WTC11 (cell line): ENCODE measurements at regions not wholly inside any gene's neighbourhood (a gene's known extent, or its start where the extent isn't known, plus 50 kb on each side); places are given as distances from the start of the nearest gene placed in this dataset.

ENCODE experiments used
- ATAC-seq: fragments of 200-7000 bp; cut with Tn5 transposase; 2 replicates; pipeline ENCODE4 v1.10.0; 2021; ENCODE audit warnings: mild to moderate bottlenecking, moderate library complexity
- CTCF ChIA-PET: fragments of 300-600 bp; sonication (Branson Sonifier 250); formaldehyde crosslinking; loops from one replicate; lab custom pipeline; 2021; ENCODE audit warnings: antibody characterized with exemption; lab: Charles Lee
- POLR2A ChIA-PET: fragments of 350-600 bp; sonication (Branson Sonifier 250); formaldehyde crosslinking; loops from one replicate; lab custom pipeline; 2021; ENCODE audit warnings: antibody characterized with exemption; lab: Charles Lee
- DNase-seq: peaks from one replicate; pipeline ENCODE4 v3.0.0; 2021; ENCODE audit warnings: low spot score
- H3K27ac Mint-ChIP-seq: 2 replicates; pipeline ENCODE4 v1.8.0; 2021; ENCODE audit warnings: mixed read lengths
- H3K27me3 Mint-ChIP-seq: 2 replicates; pipeline ENCODE4 v1.8.0; 2021; ENCODE audit warnings: low read depth, mild to moderate bottlenecking, moderate library complexity, mixed read lengths
- H3K36me3 Mint-ChIP-seq: 2 replicates; pipeline ENCODE4 v1.8.0; 2021; ENCODE audit warnings: mixed read lengths
- H3K4me1 Mint-ChIP-seq: 2 replicates; pipeline ENCODE4 v1.8.0; 2022; ENCODE audit warnings: mixed read lengths
- H3K4me3 Mint-ChIP-seq: 2 replicates; pipeline ENCODE4 v1.8.0; 2021; ENCODE audit warnings: mild to moderate bottlenecking, moderate library complexity, mixed read lengths
- H3K9me3 Mint-ChIP-seq: 2 replicates; pipeline ENCODE4 v1.8.0; 2021; ENCODE audit warnings: mixed read lengths
- ATF3 ChIP-seq: sonication (generic); formaldehyde crosslinking; conservative IDR thresholded peaks from 2 replicates; pipeline ENCODE4 v1.8.1; 2022; ENCODE audit warnings: mild to moderate bottlenecking, missing genetic modification reagents
- ATF6 ChIP-seq: sonication (generic); formaldehyde crosslinking; IDR thresholded peaks from 2 replicates; pipeline ENCODE4 v1.8.1; 2023; ENCODE audit warnings: mild to moderate bottlenecking, missing genetic modification reagents
- ETV6 ChIP-seq: sonication (generic); formaldehyde crosslinking; IDR thresholded peaks from 2 replicates; pipeline ENCODE4 v1.8.1; 2022; ENCODE audit warnings: mild to moderate bottlenecking, missing genetic modification reagents
- FOXP1 ChIP-seq: sonication (generic); formaldehyde crosslinking; IDR thresholded peaks from 2 replicates; pipeline ENCODE4 v1.8.0; 2022; ENCODE audit warnings: missing genetic modification reagents, mild to moderate bottlenecking, moderate library complexity, borderline replicate concordance
- NFATC4 ChIP-seq: fragments of 250-450 bp; sonication (Bioruptor Pico); IDR thresholded peaks from 2 replicates; pipeline ENCODE4 v1.9.0; 2021; ENCODE audit warnings: mild to moderate bottlenecking
- NFYB ChIP-seq: sonication (generic); formaldehyde crosslinking; conservative IDR thresholded peaks from 2 replicates; pipeline ENCODE4 v1.8.0; 2022; ENCODE audit warnings: low read depth, missing genetic modification reagents
- NR1H2 ChIP-seq: sonication (generic); formaldehyde crosslinking; IDR thresholded peaks from 2 replicates; pipeline ENCODE4 v1.9.0; 2021; ENCODE audit warnings: mild to moderate bottlenecking, moderate library complexity, missing genetic modification reagents
- NR2C2 ChIP-seq: sonication (generic); formaldehyde crosslinking; IDR thresholded peaks from 2 replicates; pipeline ENCODE4 v1.8.0; 2022; ENCODE audit warnings: mild to moderate bottlenecking, missing genetic modification reagents
- PRRX2 ChIP-seq: fragments of 250-450 bp; sonication (Bioruptor Pico); IDR thresholded peaks from 2 replicates; pipeline ENCODE4 v1.8.0; 2021; ENCODE audit warnings: mild to moderate bottlenecking
- SP1 ChIP-seq: sonication (generic); formaldehyde crosslinking; conservative IDR thresholded peaks from 2 replicates; pipeline ENCODE4 v1.8.1; 2022; ENCODE audit warnings: missing genetic modification reagents
- TEAD1 ChIP-seq: sonication (generic); formaldehyde crosslinking; IDR thresholded peaks from 2 replicates; pipeline ENCODE4 v1.8.0; 2022; ENCODE audit warnings: mild to moderate bottlenecking, missing genetic modification reagents
- TEAD4 ChIP-seq: sonication (generic); formaldehyde crosslinking; IDR thresholded peaks from 2 replicates; pipeline ENCODE4 v1.8.0; 2022; ENCODE audit warnings: mild to moderate bottlenecking, missing genetic modification reagents
- ZBTB21 ChIP-seq: sonication (generic); formaldehyde crosslinking; IDR thresholded peaks from 2 replicates; pipeline ENCODE4 v1.8.1; 2023; ENCODE audit warnings: mild to moderate bottlenecking, missing genetic modification reagents, borderline replicate concordance
- ZNF416 ChIP-seq: fragments of 250-450 bp; sonication (Bioruptor Pico); IDR thresholded peaks from 2 replicates; pipeline ENCODE4 v1.9.0; 2021; ENCODE audit warnings: mild to moderate bottlenecking, inconsistent platforms
- TF ChIP-seq, protein P1 (sequence below): sonication (generic); formaldehyde crosslinking; IDR thresholded peaks from 2 replicates; pipeline ENCODE4 v1.8.1; 2022; ENCODE audit warnings: missing genetic modification reagents, borderline replicate concordance
- TF ChIP-seq, protein P2 (sequence below): sonication (generic); formaldehyde crosslinking; IDR thresholded peaks from 2 replicates; pipeline ENCODE4 v1.8.1; 2022; ENCODE audit warnings: low read depth, missing genetic modification reagents, borderline replicate concordance
- TF ChIP-seq, protein P3 (sequence below): sonication (generic); formaldehyde crosslinking; IDR thresholded peaks from 2 replicates; pipeline ENCODE4 v1.8.1; 2023; ENCODE audit warnings: mild to moderate bottlenecking, missing genetic modification reagents, borderline replicate concordance
- TF ChIP-seq, protein P4 (sequence below): sonication (generic); formaldehyde crosslinking; conservative IDR thresholded peaks from 2 replicates; pipeline ENCODE4 v1.8.1; 2023; ENCODE audit warnings: mild to moderate bottlenecking, low read depth, missing genetic modification reagents, moderate library complexity

DNA sequence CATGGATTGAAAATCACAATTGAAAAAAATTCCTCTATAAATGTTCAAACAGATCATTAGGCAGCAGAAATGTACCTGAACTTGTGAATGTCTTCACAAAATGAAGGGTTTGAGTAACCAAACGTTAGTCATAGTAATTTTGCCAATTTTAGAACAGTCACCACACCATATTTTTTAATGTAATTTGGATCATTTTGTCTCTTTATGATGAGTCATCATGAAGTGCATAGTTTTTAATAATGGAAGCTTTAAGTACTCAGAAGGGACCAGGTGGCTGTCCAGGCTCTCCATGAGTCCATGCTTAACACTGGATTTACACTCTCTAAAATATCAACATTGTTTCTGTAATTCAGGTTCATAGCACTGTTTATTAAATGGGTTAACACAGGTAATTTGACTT is 219.2 kb downstream of the ETV1 start (continued):
- TF ChIP-seq SP1 (CRISPR knock-in tag) (no peak), FOXP1 (no peak)

DNA sequence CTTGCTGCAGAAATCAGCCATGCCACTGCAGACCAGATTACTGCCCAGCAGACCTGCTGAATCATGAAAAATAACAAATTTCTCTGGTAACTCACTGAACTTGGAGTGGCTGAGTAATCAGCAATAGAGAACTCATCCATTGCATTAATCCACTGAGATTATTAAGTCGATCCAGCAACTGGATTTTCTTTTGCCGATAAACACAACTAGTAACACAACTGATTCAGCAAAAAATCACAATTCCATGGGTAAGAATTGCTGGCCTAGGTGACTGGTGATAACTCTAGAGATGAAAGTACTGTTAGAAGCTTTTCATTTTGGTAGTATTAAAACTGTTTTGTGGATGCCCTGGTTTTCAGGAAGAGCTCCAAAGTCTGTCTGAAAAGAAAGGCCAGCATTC is 214.5 kb downstream of the ETV1 start:
- ATAC-seq (no peak), DNase-seq (no peak)
- ChIA-PET CTCF (no interaction called here), POLR2A (no interaction called here)
- peaks cover 4% of the 10 kb centered on the region for H3K9me3 Mint-ChIP-seq
- H3K36me3 Mint-ChIP-seq, result peaks cover 4% of the 10 kb centered on the region
- H3K4me1 Mint-ChIP-seq, result peaks cover 22% of the 10 kb centered on the region
- no peak overlapping the region for H3K4me3 Mint-ChIP-seq
- H3K27me3 Mint-ChIP-seq, result no peaks in the 10 kb centered on the region
- TF ChIP-seq TEAD1 (no peak), ZNF416 (CRISPR knock-in tag) (no peak), ATF6 (CRISPR knock-in tag) (no peak), TEAD4 (CRISPR knock-in tag) (no peak), NFYB (no peak), NFATC4 (CRISPR knock-in tag) (no peak), ATF3 (CRISPR knock-in tag) (no peak), ZBTB21 (CRISPR knock-in tag) (no peak)
- TF ChIP-seq, protein P1, sequence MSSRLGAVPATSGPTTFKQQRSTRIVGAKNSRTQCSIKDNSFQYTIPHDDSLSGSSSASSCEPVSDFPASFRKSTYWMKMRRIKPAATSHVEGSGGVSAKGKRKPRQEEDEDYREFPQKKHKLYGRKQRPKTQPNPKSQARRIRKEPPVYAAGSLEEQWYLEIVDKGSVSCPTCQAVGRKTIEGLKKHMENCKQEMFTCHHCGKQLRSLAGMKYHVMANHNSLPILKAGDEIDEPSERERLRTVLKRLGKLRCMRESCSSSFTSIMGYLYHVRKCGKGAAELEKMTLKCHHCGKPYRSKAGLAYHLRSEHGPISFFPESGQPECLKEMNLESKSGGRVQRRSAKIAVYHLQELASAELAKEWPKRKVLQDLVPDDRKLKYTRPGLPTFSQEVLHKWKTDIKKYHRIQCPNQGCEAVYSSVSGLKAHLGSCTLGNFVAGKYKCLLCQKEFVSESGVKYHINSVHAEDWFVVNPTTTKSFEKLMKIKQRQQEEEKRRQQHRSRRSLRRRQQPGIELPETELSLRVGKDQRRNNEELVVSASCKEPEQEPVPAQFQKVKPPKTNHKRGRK (CRISPR knock-in tag), result no peak
- TF ChIP-seq, protein P2, sequence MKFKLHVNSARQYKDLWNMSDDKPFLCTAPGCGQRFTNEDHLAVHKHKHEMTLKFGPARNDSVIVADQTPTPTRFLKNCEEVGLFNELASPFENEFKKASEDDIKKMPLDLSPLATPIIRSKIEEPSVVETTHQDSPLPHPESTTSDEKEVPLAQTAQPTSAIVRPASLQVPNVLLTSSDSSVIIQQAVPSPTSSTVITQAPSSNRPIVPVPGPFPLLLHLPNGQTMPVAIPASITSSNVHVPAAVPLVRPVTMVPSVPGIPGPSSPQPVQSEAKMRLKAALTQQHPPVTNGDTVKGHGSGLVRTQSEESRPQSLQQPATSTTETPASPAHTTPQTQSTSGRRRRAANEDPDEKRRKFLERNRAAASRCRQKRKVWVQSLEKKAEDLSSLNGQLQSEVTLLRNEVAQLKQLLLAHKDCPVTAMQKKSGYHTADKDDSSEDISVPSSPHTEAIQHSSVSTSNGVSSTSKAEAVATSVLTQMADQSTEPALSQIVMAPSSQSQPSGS (CRISPR knock-in tag), result no peak
- TF ChIP-seq, protein P3, sequence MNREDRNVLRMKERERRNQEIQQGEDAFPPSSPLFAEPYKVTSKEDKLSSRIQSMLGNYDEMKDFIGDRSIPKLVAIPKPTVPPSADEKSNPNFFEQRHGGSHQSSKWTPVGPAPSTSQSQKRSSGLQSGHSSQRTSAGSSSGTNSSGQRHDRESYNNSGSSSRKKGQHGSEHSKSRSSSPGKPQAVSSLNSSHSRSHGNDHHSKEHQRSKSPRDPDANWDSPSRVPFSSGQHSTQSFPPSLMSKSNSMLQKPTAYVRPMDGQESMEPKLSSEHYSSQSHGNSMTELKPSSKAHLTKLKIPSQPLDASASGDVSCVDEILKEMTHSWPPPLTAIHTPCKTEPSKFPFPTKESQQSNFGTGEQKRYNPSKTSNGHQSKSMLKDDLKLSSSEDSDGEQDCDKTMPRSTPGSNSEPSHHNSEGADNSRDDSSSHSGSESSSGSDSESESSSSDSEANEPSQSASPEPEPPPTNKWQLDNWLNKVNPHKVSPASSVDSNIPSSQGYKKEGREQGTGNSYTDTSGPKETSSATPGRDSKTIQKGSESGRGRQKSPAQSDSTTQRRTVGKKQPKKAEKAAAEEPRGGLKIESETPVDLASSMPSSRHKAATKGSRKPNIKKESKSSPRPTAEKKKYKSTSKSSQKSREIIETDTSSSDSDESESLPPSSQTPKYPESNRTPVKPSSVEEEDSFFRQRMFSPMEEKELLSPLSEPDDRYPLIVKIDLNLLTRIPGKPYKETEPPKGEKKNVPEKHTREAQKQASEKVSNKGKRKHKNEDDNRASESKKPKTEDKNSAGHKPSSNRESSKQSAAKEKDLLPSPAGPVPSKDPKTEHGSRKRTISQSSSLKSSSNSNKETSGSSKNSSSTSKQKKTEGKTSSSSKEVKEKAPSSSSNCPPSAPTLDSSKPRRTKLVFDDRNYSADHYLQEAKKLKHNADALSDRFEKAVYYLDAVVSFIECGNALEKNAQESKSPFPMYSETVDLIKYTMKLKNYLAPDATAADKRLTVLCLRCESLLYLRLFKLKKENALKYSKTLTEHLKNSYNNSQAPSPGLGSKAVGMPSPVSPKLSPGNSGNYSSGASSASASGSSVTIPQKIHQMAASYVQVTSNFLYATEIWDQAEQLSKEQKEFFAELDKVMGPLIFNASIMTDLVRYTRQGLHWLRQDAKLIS (CRISPR knock-in tag), result no peak
- H3K27ac Mint-ChIP-seq, result no peak overlapping the region

DNA sequence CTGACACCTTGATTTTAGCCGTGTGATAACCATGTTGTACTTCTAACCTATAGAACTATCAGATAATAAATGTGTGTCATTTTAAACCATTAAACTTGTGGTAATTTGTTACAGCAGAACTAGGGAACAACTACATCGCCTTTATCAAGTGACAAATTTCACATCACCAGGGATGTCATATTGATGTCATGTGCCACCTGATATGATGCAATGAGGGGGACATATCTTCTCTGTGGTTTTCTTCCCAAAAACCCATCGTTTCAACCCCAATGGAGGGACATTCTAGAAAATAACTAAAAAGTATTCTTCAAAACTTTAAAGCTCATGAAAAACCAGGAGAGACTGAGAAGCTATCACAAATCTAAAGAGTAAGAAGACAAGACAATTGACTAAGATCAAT is 212.2 kb downstream of the ETV1 start:
- TF ChIP-seq ETV6 (CRISPR knock-in tag) (no peak), PRRX2 (no peak), NR1H2 (CRISPR knock-in tag) (no peak), NR2C2 (CRISPR knock-in tag) (no peak)
- TF ChIP-seq, protein P4, sequence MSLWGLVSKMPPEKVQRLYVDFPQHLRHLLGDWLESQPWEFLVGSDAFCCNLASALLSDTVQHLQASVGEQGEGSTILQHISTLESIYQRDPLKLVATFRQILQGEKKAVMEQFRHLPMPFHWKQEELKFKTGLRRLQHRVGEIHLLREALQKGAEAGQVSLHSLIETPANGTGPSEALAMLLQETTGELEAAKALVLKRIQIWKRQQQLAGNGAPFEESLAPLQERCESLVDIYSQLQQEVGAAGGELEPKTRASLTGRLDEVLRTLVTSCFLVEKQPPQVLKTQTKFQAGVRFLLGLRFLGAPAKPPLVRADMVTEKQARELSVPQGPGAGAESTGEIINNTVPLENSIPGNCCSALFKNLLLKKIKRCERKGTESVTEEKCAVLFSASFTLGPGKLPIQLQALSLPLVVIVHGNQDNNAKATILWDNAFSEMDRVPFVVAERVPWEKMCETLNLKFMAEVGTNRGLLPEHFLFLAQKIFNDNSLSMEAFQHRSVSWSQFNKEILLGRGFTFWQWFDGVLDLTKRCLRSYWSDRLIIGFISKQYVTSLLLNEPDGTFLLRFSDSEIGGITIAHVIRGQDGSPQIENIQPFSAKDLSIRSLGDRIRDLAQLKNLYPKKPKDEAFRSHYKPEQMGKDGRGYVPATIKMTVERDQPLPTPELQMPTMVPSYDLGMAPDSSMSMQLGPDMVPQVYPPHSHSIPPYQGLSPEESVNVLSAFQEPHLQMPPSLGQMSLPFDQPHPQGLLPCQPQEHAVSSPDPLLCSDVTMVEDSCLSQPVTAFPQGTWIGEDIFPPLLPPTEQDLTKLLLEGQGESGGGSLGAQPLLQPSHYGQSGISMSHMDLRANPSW, result no peak
- no peaks in the 10 kb centered on the region for H3K9me3 Mint-ChIP-seq
- POLR2A ChIA-PET, result no interaction called here
- no peak overlapping the region for H3K27ac Mint-ChIP-seq
- DNase-seq (no peak), ATAC-seq (no peak)
- no peak overlapping the region for H3K4me3 Mint-ChIP-seq
- no peaks in the 10 kb centered on the region for H3K36me3 Mint-ChIP-seq
- CTCF ChIA-PET, result no interaction called here
- H3K27me3 Mint-ChIP-seq, result no peaks in the 10 kb centered on the region
- peaks cover 38% of the 10 kb centered on the region for H3K4me1 Mint-ChIP-seq
